Endodermal cell (in vitro differentiated cells): ENCODE measurements at regions not wholly inside any gene's neighbourhood (a gene's known extent, or its start where the extent isn't known, plus 50 kb on each side); places are given as distances from the start of the nearest gene placed in this dataset.
"Not testable (repeated sequence)": the region's sequence is repeated elsewhere in the genome, so short reads cannot be mapped to it uniquely, and the experiment has no call there.

Experiments
- DNase-seq: peaks from one replicate; pipeline ENCODE4 v3.0.0-alpha.2; 2017
- H3K27ac ChIP-seq: 2 replicates; pipeline ENCODE4 v1.5.1; 2013; ENCODE audit warnings: mild to moderate bottlenecking, low read depth, low read length, moderate library complexity
- H3K27me3 ChIP-seq: 2 replicates; pipeline ENCODE4 v1.6.1; 2013; ENCODE audit warnings: mild to moderate bottlenecking, low read length, moderate library complexity; ENCODE audit not compliant: insufficient read depth, control insufficient read depth, poor library complexity, severe bottlenecking
- H3K36me3 ChIP-seq: 2 replicates; pipeline ENCODE4 v1.7.0; 2013; ENCODE audit warnings: mild to moderate bottlenecking, low read length, moderate library complexity; ENCODE audit not compliant: control insufficient read depth, insufficient read depth
- H3K4me1 ChIP-seq: one replicate; pipeline ENCODE4 v1.7.0; 2013; ENCODE audit warnings: low read length; ENCODE audit not compliant: control insufficient read depth, insufficient read depth
- H3K4me3 ChIP-seq: 2 replicates; pipeline ENCODE4 v1.5.1; 2013; ENCODE audit warnings: mild to moderate bottlenecking, low read length, moderate library complexity
- H3K9ac ChIP-seq: 2 replicates; pipeline ENCODE4 v1.6.1; 2013; ENCODE audit warnings: mild to moderate bottlenecking, low read length, moderate library complexity; ENCODE audit not compliant: poor library complexity, severe bottlenecking; ENCODE audit errors: extremely low read depth
- H3K9me3 ChIP-seq: 2 replicates; pipeline ENCODE4 v1.6.1; 2013; ENCODE audit warnings: mild to moderate bottlenecking, low read length, moderate library complexity; ENCODE audit not compliant: control insufficient read depth
- H3K27ac Mint-ChIP-seq: 2 replicates; pipeline ENCODE4 v1.8.0; 2020; ENCODE audit warnings: mixed read lengths
- H3K27me3 Mint-ChIP-seq: 2 replicates; pipeline ENCODE4 v1.8.0; 2021; ENCODE audit warnings: mild to moderate bottlenecking, mixed read lengths; ENCODE audit not compliant: insufficient read depth
- H3K36me3 Mint-ChIP-seq: 2 replicates; pipeline ENCODE4 v1.8.0; 2020; ENCODE audit warnings: low read depth, mixed read lengths
- H3K4me1 Mint-ChIP-seq: 2 replicates; pipeline ENCODE4 v1.8.0; 2020; ENCODE audit warnings: mixed read lengths
- H3K4me3 Mint-ChIP-seq: 2 replicates; pipeline ENCODE4 v1.8.0; 2020; ENCODE audit warnings: mild to moderate bottlenecking, moderate library complexity, mixed read lengths
- H3K9me3 Mint-ChIP-seq: 2 replicates; pipeline ENCODE4 v1.8.0; 2020; ENCODE audit warnings: mild to moderate bottlenecking, mixed read lengths
- CTCF ChIP-seq: fragments of 200-600 bp; sonication (generic); conservative IDR thresholded peaks from 2 replicates; pipeline ENCODE4 v1.5.0; 2021; ENCODE audit warnings: antibody characterized with exemption, mild to moderate bottlenecking
- WGBS, 2 experiments: methylation state at CpG; one replicate each; pipeline versions ENCODE4 v1.1.5 to v1.1.7; 2013; ENCODE audit warnings: missing lambda C conversion rate in 2 of 2, mixed read lengths in 1 of 2; ENCODE audit not compliant: insufficient coverage in 1 of 2, insufficient read length in 1 of 2; 5-methylcytosine and 5-hydroxymethylcytosine counted together

- Mint-ChIP-seq H3K27me3 (no peaks in the 10 kb centered on the region), H3K27ac (no peak overlapping the region)
Measured at GRCh38 chr1:173344034-173344743, 132.9 kb upstream of the PRDX6 start.

GRCh38 chr1:173347282-173347818 lies 129.8 kb upstream of the PRDX6 start:
- no peak for DNase-seq
- H3K9me3 ChIP-seq, result peaks cover 42% of the 10 kb centered on the region
- no peaks in the 10 kb centered on the region for H3K27me3 Mint-ChIP-seq
- H3K27ac ChIP-seq, result no peak overlapping the region
- no peaks in the 10 kb centered on the region for H3K4me1 ChIP-seq
- no peak overlapping the region for H3K9ac ChIP-seq
- no peaks in the 10 kb centered on the region for H3K27me3 ChIP-seq
- H3K27ac Mint-ChIP-seq, result no peak overlapping the region
- peaks cover 20% of the 10 kb centered on the region for H3K36me3 Mint-ChIP-seq
- peak overlapping the region; percentile 65 for H3K4me3 ChIP-seq
- TF ChIP-seq CTCF, result no peak
- no peaks in the 10 kb centered on the region for H3K36me3 ChIP-seq
- H3K4me3 Mint-ChIP-seq, result no peak overlapping the region
- H3K9me3 Mint-ChIP-seq, result peaks cover 31% of the 10 kb centered on the region
- 78 to 95% methylated on average over 1 of the region's 1 CpG for WGBS, 2 experiments
- peaks cover 10% of the 10 kb centered on the region for H3K4me1 Mint-ChIP-seq

More at GRCh38 chr1:173344034-173344743, 132.9 kb upstream of the PRDX6 start:
- no peak for TF ChIP-seq CTCF
- Mint-ChIP-seq H3K36me3 (peaks cover 12% of the 10 kb centered on the region), H3K4me1 (peaks cover 17% of the 10 kb centered on the region), H3K4me3 (no peak overlapping the region), H3K9me3 (peaks cover 12% of the 10 kb centered on the region)
- 98% methylated on average over 4 of the region's 4 CpGs; no CpG with 5 or more reads in 1 of the 2 experiments for WGBS, 2 experiments
- H3K9ac ChIP-seq, result no peak overlapping the region
- no peak overlapping the region for H3K27ac ChIP-seq
- DNase-seq, result no peak
- H3K9me3 ChIP-seq, result peaks cover 28% of the 10 kb centered on the region
- no peak overlapping the region for H3K4me3 ChIP-seq
- H3K27me3 ChIP-seq, result no peaks in the 10 kb centered on the region
- no peaks in the 10 kb centered on the region for H3K36me3 ChIP-seq
- peaks cover 3% of the 10 kb centered on the region for H3K4me1 ChIP-seq

- not testable (repeated sequence) for H3K4me3 Mint-ChIP-seq, DNase-seq, H3K27ac Mint-ChIP-seq, H3K4me1 Mint-ChIP-seq, H3K27ac ChIP-seq, H3K9ac ChIP-seq, H3K27me3 Mint-ChIP-seq, H3K36me3 ChIP-seq, H3K27me3 ChIP-seq, H3K4me1 ChIP-seq
- Mint-ChIP-seq H3K9me3 (peaks cover 56% of the 10 kb centered on the region), H3K36me3 (peaks cover 41% of the 10 kb centered on the region)
- WGBS, 2 experiments, result 94 to 97% methylated on average over 3 to 4 of the region's 4 CpGs
- Histone ChIP-seq H3K4me3 (peak overlapping the region; percentile 47), H3K9me3 (peaks cover 56% of the 10 kb centered on the region)
Measured at GRCh38 chr1:173352635-173353034, 124.5 kb upstream of the PRDX6 start.
